GM10266 (cell line): ENCODE measurements at regions not wholly inside any gene's neighbourhood (a gene's known extent, or its start where the extent isn't known, plus 50 kb on each side); places are given as distances from the start of the nearest gene placed in this dataset.
A peak's percentile ranks its signal among the peaks of the same experiment; 100 is the strongest.

Source experiments
- DNase-seq: peaks from one replicate; pipeline ENCODE4 v3.0.0; 2012; ENCODE audit errors: extremely low spot score
- TF ChIP-seq, protein P1 (sequence below): IDR thresholded peaks from 2 replicates; pipeline ENCODE4 v1.5.1; 2012; ENCODE audit warnings: mild to moderate bottlenecking, low read depth; ENCODE audit not compliant: control insufficient read depth, insufficient read depth; ENCODE audit errors: missing control alignments

GRCh38 chr5:64110222-64110621 is 55.4 kb upstream of the RNF180 start:
- DNase-seq: no peak
- TF ChIP-seq, protein P1, sequence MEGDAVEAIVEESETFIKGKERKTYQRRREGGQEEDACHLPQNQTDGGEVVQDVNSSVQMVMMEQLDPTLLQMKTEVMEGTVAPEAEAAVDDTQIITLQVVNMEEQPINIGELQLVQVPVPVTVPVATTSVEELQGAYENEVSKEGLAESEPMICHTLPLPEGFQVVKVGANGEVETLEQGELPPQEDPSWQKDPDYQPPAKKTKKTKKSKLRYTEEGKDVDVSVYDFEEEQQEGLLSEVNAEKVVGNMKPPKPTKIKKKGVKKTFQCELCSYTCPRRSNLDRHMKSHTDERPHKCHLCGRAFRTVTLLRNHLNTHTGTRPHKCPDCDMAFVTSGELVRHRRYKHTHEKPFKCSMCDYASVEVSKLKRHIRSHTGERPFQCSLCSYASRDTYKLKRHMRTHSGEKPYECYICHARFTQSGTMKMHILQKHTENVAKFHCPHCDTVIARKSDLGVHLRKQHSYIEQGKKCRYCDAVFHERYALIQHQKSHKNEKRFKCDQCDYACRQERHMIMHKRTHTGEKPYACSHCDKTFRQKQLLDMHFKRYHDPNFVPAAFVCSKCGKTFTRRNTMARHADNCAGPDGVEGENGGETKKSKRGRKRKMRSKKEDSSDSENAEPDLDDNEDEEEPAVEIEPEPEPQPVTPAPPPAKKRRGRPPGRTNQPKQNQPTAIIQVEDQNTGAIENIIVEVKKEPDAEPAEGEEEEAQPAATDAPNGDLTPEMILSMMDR: no peak

DNA sequence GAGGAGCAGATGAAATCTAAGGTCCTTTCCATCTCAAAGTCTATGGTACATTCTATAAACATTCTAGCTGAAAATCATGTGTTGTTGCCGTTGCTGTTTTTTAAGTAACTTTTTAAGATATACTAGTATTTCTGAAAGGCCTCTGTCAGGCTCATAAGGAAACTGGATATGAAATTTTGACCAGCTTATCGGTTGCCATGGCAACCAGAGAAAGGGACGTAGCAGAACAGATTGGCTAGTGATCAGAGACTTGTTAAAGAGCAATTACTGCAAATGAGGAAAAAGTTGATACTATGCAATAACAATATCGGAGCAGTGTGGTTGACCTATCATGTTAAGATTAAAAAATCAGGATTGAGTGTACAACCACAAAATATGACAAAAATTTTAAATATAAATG is 57.0 kb upstream of the RNF180 start:
- TF ChIP-seq, protein P1: no peak
- DNase-seq: no peak

GRCh38 chr5:64100203-64100602 is 65.4 kb upstream of the RNF180 start:
- TF ChIP-seq, protein P1: no peak
- DNase-seq: no peak

GRCh38 chr5:64096771-64097170 is 68.9 kb upstream of the RNF180 start:
- TF ChIP-seq, protein P1: no peak

GRCh38 chr5:64077589-64077988 is 88.1 kb upstream of the RNF180 start:
- TF ChIP-seq, protein P1: no peak
- DNase-seq: no peak

More at GRCh38 chr5:64096771-64097170, 68.9 kb upstream of the RNF180 start:
- DNase-seq: no peak

DNA sequence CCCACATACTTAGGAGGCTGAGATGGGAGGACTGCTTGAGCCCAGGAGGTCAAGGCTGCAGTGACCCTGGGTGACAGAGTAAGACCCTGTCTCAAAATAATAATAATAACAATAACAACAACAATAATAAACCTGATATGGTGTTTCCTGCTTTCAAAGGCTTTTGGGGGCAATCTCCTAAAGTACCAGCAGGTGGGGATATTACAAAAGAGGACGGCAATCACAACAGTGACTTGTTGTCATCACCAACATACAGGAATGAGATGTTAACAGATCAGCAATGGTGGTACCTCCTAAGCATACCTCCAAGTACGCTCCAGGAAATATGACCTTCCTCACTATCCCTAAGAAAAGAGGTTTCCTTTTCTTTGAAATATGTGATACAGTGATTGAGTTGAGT is 91.1 kb upstream of the RNF180 start:
- TF ChIP-seq, protein P1: peak; percentile 55
- peak; percentile 32 for DNase-seq

DNA sequence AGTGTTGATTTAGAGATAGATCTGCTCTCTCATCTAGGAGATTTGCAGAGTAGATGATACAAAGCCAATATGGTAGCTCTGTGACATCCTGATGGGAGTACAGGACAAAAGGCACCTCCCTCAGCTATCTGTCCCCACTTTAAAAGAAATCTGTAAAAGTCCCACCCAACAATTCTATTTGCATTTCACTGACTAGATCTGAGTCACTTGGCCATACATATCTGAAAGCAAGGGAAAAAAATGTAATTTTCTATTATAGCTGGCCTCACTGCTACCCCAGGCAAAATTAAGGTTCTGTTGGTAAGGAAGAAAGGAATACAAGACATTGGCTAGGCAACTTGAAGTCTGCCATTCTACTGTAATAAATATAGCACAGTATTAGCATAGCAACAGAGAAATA is 96.2 kb upstream of the RNF180 start:
- TF ChIP-seq, protein P1: no peak
- no peak for DNase-seq
